WTC11 (cell line): ENCODE measurements at regions not wholly inside any gene's neighbourhood (a gene's known extent, or its start where the extent isn't known, plus 50 kb on each side); places are given as distances from the start of the nearest gene placed in this dataset.

Experiments
- ATAC-seq: fragments of 200-7000 bp; cut with Tn5 transposase; 2 replicates; pipeline ENCODE4 v1.10.0; 2021; ENCODE audit warnings: mild to moderate bottlenecking, moderate library complexity
- CTCF ChIA-PET: fragments of 300-600 bp; sonication (Branson Sonifier 250); formaldehyde crosslinking; loops from one replicate; lab custom pipeline; 2021; ENCODE audit warnings: antibody characterized with exemption; lab: Charles Lee
- POLR2A ChIA-PET: fragments of 350-600 bp; sonication (Branson Sonifier 250); formaldehyde crosslinking; loops from one replicate; lab custom pipeline; 2021; ENCODE audit warnings: antibody characterized with exemption; lab: Charles Lee
- DNase-seq: peaks from one replicate; pipeline ENCODE4 v3.0.0; 2021; ENCODE audit warnings: low spot score
- H3K27ac Mint-ChIP-seq: 2 replicates; pipeline ENCODE4 v1.8.0; 2021; ENCODE audit warnings: mixed read lengths
- H3K27me3 Mint-ChIP-seq: 2 replicates; pipeline ENCODE4 v1.8.0; 2021; ENCODE audit warnings: low read depth, mild to moderate bottlenecking, moderate library complexity, mixed read lengths
- H3K36me3 Mint-ChIP-seq: 2 replicates; pipeline ENCODE4 v1.8.0; 2021; ENCODE audit warnings: mixed read lengths
- H3K4me1 Mint-ChIP-seq: 2 replicates; pipeline ENCODE4 v1.8.0; 2022; ENCODE audit warnings: mixed read lengths
- H3K4me3 Mint-ChIP-seq: 2 replicates; pipeline ENCODE4 v1.8.0; 2021; ENCODE audit warnings: mild to moderate bottlenecking, moderate library complexity, mixed read lengths
- H3K9me3 Mint-ChIP-seq: 2 replicates; pipeline ENCODE4 v1.8.0; 2021; ENCODE audit warnings: mixed read lengths
- ATF6 ChIP-seq: sonication (generic); formaldehyde crosslinking; IDR thresholded peaks from 2 replicates; pipeline ENCODE4 v1.8.1; 2023; ENCODE audit warnings: mild to moderate bottlenecking, missing genetic modification reagents
- CBFB ChIP-seq: sonication (generic); formaldehyde crosslinking; IDR thresholded peaks from 2 replicates; pipeline ENCODE4 v1.8.1; 2022; ENCODE audit warnings: mild to moderate bottlenecking, low read depth, missing genetic modification reagents
- CREB1 ChIP-seq: sonication (generic); formaldehyde crosslinking; IDR thresholded peaks from 2 replicates; pipeline ENCODE4 v1.8.0; 2023; ENCODE audit warnings: mild to moderate bottlenecking, missing genetic modification reagents
- MLX ChIP-seq: sonication (generic); formaldehyde crosslinking; IDR thresholded peaks from 2 replicates; pipeline ENCODE4 v1.8.1; 2023; ENCODE audit warnings: mild to moderate bottlenecking, missing genetic modification reagents, moderate library complexity
- MXD4 ChIP-seq: fragments of 250-450 bp; sonication (Bioruptor Pico); IDR thresholded peaks from 2 replicates; pipeline ENCODE4 v1.8.0; 2021; ENCODE audit warnings: mild to moderate bottlenecking, moderate library complexity, borderline replicate concordance
- SP1 ChIP-seq: sonication (generic); formaldehyde crosslinking; conservative IDR thresholded peaks from 2 replicates; pipeline ENCODE4 v1.8.1; 2022; ENCODE audit warnings: missing genetic modification reagents
- USF1 ChIP-seq: sonication (generic); formaldehyde crosslinking; IDR thresholded peaks from 2 replicates; pipeline ENCODE4 v1.8.0; 2022; ENCODE audit warnings: mild to moderate bottlenecking, missing genetic modification reagents
- ZBTB21 ChIP-seq: sonication (generic); formaldehyde crosslinking; IDR thresholded peaks from 2 replicates; pipeline ENCODE4 v1.8.1; 2023; ENCODE audit warnings: mild to moderate bottlenecking, missing genetic modification reagents, borderline replicate concordance
- ZNF121 ChIP-seq: sonication (generic); formaldehyde crosslinking; IDR thresholded peaks from 2 replicates; pipeline ENCODE4 v1.8.0; 2023; ENCODE audit warnings: missing genetic modification reagents
- ZNF263 ChIP-seq: sonication (generic); formaldehyde crosslinking; IDR thresholded peaks from 2 replicates; pipeline ENCODE4 v1.8.1; 2022; ENCODE audit warnings: low read depth, mild to moderate bottlenecking, moderate library complexity, missing genetic modification reagents
- ZNF281 ChIP-seq: sonication (generic); formaldehyde crosslinking; IDR thresholded peaks from 2 replicates; pipeline ENCODE4 v1.8.0; 2023; ENCODE audit warnings: mild to moderate bottlenecking, missing genetic modification reagents
- ZNF425 ChIP-seq: fragments of 250-450 bp; sonication (Bioruptor Pico); conservative IDR thresholded peaks from 2 replicates; pipeline ENCODE4 v1.9.0; 2021; ENCODE audit warnings: mild to moderate bottlenecking
- ZNF512 ChIP-seq: sonication (generic); formaldehyde crosslinking; IDR thresholded peaks from 2 replicates; pipeline ENCODE4 v1.8.1; 2022; ENCODE audit warnings: missing genetic modification reagents, borderline replicate concordance

- TF ChIP-seq CBFB (no peak), USF1 (CRISPR knock-in tag) (no peak), ZNF512 (no peak), SP1 (no peak), ZBTB21 (CRISPR knock-in tag) (no peak), CREB1 (CRISPR knock-in tag) (no peak)
These were observed 96.3 kb downstream of the NHLRC3 start (continued) for GRCh38 chr13:39134574-39134973.

- POLR2A ChIA-PET, result no interaction called here
- peaks cover 3% of the 10 kb centered on the region; the same call in 1 of the 2 replicates for H3K9me3 Mint-ChIP-seq
These were observed 106.1 kb downstream of the NHLRC3 start for GRCh38 chr13:39144391-39144790.

More at GRCh38 chr13:39144391-39144790, 106.1 kb downstream of the NHLRC3 start:
- Mint-ChIP-seq H3K4me1 (no peaks in the 10 kb centered on the region), H3K27ac (no peak overlapping the region), H3K36me3 (no peaks in the 10 kb centered on the region), H3K27me3 (peaks cover 15% of the 10 kb centered on the region), H3K4me3 (no peak overlapping the region)
- DNase-seq (no peak), ATAC-seq (no peak)
- CTCF ChIA-PET, result interaction anchor here (0.6 to 2.2 kb wide), 8 partner anchors 11 to 472 kb away, joined by 3 to 23 read pairs (median 6); no protein-coding TSS in a partner anchor
- TF ChIP-seq ZNF425 (CRISPR knock-in tag) (no peak), ATF6 (no peak), ZNF121 (CRISPR knock-in tag) (no peak), ZNF263 (no peak), MLX (no peak), MXD4 (CRISPR knock-in tag) (no peak), ZNF281 (CRISPR knock-in tag) (no peak)
